AG09319 (cell line): ENCODE measurements at regions not wholly inside any gene's neighbourhood (a gene's known extent, or its start where the extent isn't known, plus 50 kb on each side); places are given as distances from the start of the nearest gene placed in this dataset.

Experiments used
- DNase-seq: peaks from one replicate; pipeline ENCODE4 v3.0.0-alpha.2; 2010; ENCODE audit warnings: low read depth; ENCODE audit errors: extremely low read depth
- TF ChIP-seq, protein P1 (sequence below): IDR thresholded peaks from 2 replicates; pipeline ENCODE4 v1.5.1; 2011; ENCODE audit warnings: low read depth, mild to moderate bottlenecking, inconsistent platforms, low read length, moderate library complexity

- TF ChIP-seq, protein P1, sequence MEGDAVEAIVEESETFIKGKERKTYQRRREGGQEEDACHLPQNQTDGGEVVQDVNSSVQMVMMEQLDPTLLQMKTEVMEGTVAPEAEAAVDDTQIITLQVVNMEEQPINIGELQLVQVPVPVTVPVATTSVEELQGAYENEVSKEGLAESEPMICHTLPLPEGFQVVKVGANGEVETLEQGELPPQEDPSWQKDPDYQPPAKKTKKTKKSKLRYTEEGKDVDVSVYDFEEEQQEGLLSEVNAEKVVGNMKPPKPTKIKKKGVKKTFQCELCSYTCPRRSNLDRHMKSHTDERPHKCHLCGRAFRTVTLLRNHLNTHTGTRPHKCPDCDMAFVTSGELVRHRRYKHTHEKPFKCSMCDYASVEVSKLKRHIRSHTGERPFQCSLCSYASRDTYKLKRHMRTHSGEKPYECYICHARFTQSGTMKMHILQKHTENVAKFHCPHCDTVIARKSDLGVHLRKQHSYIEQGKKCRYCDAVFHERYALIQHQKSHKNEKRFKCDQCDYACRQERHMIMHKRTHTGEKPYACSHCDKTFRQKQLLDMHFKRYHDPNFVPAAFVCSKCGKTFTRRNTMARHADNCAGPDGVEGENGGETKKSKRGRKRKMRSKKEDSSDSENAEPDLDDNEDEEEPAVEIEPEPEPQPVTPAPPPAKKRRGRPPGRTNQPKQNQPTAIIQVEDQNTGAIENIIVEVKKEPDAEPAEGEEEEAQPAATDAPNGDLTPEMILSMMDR, result no peak
Observed at GRCh38 chr14:26338231-26338630, 259.6 kb downstream of the NOVA1 start.

DNA sequence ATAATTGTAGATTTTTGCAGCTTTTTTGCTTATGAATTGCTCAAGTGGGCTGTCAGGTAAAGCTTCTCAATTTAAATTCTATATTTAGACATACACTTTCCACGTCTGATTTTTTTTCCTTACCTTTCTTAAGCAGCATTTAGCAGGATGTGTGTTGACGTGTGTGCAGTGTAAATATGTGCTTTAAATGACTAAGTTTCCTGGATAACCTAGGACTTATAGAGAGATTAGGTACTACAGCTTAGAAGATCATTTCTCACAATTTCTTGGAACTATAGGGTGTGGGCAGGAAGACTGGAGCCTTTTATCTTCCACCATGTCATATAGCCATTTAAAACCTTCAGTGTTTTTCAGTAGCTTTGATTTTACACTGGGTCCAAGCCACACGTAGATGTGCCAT is 263.5 kb downstream of the NOVA1 start:
- TF ChIP-seq, protein P1, result no peak
- DNase-seq, result no peak

More at GRCh38 chr14:26338231-26338630, 259.6 kb downstream of the NOVA1 start:
- DNase-seq, result no peak

DNA sequence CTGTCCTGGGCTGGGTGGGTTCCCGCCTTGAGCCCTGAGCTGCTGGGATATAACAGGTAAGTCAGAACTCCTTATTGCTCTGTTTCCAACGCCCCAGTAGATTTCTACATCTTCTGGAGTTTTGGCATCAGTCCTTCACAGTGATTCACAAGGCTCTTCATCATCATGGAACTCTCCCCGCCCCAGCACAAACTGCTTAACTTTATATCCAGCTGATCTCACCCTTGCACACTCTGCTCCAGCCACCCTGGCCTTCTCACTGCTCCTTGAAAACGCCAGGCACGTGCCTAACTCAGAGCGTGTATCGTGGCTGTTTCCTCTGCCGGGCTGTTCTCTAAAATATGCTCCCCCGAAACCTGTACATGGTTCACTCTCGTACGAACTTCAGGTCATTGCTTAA is 264.9 kb downstream of the NOVA1 start:
- TF ChIP-seq, protein P1, result no peak
- no peak for DNase-seq

DNA sequence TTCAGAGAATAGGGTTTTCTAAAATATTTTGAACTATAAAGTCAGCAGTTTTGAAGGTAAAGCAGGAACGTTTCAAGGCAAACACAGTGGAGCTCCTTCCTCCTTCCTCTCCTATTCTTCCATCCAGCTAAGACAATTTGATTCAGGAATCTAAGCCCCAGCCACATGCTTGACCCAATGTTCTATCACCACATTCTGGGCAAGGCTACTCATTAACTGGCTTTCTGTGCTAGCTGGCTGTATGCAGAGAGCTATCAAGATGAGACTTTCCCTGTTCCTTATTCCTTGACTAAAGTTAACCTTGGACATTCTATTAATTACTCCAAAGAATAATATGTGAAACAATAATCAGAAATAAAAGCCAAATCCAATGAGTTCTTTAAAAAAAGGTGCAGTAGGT is 266.9 kb downstream of the NOVA1 start:
- DNase-seq, result no peak

DNA sequence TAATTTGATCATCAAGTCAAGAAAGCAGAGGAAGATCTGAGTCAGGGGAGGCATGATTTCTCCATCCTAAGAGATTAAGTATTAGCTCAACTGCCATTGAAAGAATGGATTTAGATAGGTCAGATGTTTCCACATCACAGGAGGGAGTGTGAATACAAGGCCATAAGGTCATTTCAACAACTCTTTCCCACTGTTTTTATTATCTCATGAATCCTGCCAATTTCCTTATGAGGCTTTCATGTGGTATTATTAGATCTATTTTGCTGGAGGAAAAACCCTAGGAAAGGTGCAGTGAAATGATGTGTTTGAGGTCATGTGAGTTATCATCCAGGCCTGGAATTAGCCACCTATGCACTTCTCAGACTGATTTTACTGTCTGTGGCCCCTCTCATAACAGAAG is 269.0 kb downstream of the NOVA1 start:
- TF ChIP-seq, protein P1, result no peak
- DNase-seq, result no peak

More for the DNA sequence above, 266.9 kb downstream of the NOVA1 start:
- TF ChIP-seq, protein P1, result no peak

DNA sequence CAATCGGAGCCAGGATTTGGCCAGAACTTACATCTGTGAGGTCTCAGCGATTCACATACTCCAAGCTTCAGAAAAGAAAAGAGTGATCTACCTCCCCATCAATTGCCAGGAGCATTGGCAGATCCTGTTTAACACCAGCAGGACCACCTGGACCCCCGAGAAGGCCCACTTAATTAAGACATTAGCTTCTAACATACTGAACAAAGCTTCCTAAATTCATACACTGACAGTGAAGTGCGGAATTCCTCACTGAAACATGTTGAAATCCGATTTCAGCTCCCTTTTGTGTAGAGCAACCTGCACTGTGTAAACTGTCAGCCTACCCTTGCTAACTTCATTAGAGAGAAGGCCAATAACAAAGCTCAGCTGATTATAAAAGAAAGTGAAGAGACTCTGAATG is 274.0 kb downstream of the NOVA1 start:
- DNase-seq, result no peak
- TF ChIP-seq, protein P1, result no peak

DNA sequence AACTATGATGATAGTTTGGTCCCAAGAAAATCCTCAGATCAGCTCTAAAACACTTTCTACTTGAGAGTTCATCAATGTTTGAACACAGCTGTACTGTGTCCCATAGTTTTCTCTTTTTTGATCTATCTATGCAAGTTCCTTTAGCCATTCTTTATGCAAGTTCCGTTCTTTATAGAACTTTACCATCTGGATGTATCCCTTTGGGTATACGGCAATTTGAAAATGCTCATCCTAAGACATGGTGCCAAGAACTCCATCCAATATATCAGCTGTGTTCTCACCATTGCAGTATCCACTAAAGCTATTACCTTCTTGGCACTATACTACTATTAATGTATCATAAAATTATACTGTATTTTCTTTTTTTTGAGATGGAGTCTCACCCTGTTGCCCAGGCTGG is 276.9 kb downstream of the NOVA1 start:
- TF ChIP-seq, protein P1, result no peak
- DNase-seq, result no peak
